ENCODE measurements at regions not wholly inside any gene's neighbourhood (a gene's known extent, or its start where the extent isn't known, plus 50 kb on each side); places are given as distances from the start of the nearest gene placed in this dataset.

DNA sequence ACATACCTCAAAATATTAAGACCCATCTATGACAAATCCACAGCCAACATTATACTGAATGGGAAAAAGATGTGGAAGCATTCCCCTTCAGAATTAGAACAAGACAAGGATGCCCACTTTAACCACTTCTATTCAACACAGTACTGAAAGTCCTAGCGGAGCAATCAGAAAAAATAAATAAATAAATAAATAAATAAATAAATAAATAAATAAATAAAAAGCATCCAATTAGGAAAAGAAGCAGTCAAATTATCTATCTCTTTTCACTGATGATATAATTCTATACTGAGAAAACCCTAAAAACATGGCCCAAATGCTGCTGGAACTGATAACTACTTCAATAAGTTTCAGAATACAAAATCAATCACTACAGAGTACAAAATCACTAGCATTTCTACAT lies 67.5 kb downstream of the PRR32 start:
- FAIRE-seq, result peak; percentile 87

DNA sequence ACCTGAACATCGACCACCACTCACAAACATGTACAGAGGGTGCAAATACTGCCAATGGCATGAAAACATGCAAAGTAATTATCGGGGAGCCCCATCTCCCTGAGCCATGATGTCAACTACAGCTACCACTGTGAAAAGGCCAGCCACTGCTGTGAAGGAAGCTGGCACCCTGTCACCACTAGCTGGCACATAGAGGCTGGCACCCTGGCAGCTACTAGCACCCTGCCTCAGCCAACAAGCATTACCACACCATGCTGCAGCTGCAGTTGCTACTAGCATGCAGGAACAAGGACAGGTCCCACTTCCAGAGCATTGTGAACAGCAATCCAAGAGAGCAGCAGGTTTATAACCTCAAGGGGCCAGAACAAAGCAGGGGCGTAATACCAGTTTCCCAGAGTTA lies 81.4 kb downstream of the PRR32 start:
- FAIRE-seq, result no peak

DNA sequence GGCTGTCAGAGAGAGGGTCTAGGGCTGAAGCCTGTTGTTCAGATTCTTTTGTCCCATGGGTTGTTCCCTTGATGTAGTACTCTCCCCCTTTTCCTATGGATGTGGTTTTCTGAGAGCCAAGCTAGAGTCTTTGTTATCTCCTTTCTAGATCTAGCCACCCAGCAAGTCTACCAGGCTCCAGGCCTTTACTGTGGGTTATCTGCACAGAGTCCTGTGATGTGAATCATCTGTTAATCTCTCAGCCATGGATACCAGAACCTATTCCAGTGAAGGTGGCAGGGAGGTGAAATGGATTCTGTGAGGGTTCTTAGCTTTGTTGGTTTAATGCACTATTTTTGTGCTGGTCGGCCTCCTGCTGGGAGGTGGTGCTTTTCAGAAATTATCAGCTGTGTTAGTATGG lies 109.5 kb downstream of the PRR32 start:
- no peak for FAIRE-seq

DNA sequence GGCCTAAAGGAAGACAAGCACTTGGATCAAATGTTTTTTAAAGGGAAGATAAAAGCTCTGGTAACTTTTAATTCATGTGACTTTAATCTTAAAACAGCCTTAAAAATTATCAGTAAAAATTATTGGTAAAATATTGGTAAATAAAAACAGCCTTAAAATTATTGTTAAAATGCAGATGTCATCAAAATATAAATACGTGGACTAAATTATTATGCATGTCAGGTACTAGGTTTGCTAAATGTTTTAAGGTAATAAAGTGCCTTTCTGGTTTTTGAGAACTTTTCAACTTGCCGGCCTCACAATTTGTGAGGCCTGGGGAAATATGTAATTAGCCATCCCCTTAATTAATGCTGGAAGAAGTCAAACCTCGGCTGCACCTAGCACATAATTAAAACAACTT lies 147.7 kb downstream of the PRR32 start:
- peak; percentile 95 for FAIRE-seq

DNA sequence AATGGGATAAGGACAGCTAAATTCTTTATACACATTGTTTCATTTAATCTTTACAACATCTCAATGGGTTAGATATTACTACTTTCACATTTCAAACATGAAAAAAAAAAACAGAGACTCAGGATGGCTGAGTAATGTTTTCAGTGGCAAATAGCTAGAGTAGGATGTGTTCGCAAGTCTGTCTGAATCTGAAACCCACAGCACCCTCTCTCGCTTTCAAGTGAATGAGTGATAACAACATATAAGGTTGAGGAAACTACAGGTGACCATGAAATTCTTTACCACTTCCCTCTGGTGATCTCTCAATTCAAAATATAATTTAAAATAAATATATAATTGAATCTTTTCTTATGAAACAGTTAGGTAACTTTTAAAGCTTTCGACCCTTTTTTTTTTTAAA lies 162.6 kb downstream of the PRR32 start:
- no peak for FAIRE-seq

DNA sequence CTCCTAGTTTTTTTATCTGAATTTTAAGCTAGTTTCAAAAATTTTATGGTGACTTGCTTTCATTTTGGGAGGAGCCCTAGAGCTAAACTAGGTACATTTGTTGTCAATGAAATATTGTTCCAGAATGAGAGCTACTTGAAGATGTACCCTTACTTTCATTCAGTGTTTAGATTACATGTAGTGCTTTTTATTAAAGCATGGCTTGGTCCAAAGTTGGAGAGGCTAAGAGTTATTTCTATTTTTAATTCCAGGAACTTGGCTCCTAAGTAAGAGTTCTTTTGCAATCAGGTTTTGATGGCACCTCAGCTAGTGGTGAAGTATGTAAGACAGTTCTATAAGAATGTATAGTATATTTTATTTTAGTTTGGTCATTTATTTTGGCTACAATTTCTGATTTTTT lies 165.5 kb downstream of the PRR32 start:
- peak; percentile 18 for FAIRE-seq

DNA sequence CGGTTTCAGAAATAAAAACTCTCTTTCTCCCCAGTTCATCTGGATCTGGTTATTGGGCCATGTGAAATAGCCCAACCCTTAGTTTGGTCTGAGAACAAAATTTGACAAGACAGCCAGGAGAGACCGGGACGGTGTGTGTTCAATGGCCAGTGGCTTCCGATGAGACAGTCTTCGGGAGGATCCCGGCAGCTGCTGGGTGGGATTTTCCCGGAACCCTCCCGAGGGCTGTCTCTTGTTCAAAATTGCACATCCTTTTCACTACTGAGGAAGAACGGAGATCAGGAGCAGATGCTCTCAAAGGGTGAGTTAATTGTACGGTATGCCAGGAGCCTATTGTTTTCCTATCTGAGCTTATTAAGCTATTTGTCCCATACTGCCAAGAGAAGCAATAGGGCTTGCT lies 166.5 kb downstream of the PRR32 start:
- FAIRE-seq, result no peak

DNA sequence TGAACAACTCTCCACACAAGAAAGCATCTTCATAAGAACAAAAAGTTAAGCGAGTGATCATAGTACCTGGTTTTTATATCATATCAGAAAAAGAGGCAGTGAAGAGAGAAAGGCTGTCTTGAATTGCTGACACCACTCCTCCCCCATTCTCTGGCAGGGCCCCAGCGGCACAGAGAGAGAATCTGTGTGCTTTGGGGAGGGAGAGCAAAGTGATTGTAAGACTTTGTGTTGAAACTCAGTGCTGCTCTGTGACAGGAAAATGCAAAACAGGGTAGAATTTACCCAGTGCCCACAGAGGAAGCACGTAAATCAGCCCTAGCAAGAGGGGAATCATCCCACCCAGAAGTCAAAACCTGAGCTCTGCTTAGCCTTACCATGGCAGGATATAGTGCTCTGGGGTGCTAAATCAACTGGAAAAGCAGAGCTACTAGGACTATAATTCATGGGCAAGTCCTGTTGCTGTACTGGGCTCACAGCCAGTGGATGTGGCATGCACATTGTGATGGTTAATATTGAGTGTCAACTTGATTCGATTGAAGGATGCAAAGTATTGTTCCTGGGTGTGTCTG lies 174.6 kb downstream of the PRR32 start:
- FAIRE-seq, result no peak

DNA sequence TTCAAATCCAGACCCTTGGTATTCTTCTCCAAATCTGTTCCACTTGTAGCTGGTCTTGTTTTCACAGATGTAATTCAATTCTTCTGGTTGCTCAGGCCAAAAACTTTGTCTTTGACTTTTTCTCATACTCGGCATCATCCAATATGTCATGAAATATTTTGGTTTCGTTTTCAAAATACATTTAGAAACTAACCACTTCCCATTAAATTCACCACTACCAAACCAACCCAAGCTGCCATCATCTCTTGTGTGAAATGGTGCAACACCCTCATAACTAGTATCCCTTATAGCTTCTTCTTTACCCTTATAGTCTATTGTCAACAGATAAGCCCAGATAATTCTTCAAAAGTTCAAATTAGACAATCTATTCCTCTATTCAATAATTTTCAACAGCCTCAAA lies 192.1 kb downstream of the PRR32 start:
- FAIRE-seq, result no peak

DNA sequence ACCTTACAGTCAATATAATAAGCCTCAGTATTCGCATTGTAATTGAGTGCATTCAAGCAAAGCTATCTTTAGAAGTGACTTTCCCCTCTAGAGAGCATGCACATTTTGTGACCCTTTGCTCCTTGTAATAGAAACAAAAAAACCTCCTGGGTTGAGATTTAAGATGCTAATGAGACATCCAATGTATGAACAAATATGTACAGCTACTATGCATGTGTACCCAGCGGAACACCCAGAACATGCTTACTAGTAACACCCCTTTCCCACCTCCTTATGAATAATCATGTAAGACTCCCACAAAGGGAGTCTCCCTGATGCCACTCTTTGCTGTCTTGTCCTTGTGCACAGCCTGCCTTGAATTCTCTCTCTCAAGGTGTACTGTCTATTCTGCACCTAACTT lies 205.5 kb downstream of the PRR32 start:
- no peak for FAIRE-seq

DNA sequence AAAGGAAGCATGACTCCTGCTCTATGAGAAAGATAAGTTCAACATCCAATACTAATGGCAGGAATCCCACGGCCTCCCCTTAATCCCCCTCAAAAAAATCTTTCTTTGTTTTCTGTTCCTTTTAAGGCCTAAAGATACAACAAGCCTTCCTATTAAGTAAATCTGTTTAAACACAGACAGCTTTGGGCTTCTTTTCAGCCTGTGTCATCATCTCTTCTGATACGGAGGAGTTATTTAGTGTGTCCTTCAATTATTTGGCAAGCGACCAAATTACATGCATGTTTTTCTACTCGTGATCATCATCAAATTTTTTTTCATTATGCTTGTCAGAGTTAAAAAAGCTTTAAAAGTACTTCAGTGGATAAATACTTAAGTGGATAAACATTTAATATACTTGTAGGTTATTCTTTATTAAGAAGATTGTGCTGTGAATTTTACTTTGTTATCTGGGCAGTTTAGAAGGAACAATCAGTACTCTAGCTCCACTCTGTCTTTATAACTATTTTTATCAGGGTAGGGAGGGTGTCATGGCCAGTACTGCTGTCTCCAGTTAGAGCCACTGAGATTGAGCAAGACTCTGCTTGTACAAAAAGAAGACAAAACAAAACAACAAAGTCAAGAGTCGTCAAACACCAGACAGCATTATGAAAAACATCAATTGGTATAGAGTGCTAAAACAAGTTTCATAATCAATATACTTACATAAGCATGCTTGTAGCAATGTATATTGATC lies 210.7 kb downstream of the PRR32 start:
- peak; percentile 36 for FAIRE-seq

DNA sequence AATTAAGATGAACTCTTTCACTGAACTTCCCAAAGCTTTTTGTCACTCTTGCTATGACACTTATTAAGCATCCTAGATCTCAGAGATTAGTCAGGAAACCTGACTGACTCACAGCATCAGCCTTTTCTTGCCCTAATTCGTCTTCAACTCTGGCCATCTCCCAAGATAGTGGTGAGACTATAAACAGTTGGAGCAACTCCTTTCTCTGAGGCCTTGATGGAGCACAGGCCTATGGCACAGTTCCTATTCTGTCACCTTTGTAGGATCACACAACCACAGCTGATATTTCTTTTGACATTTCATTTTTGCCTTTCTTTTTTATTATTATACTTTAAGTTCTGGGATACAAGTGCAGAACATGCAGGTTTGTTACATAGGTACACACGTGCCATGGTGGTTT lies 217.6 kb downstream of the PRR32 start:
- no peak for FAIRE-seq

DNA sequence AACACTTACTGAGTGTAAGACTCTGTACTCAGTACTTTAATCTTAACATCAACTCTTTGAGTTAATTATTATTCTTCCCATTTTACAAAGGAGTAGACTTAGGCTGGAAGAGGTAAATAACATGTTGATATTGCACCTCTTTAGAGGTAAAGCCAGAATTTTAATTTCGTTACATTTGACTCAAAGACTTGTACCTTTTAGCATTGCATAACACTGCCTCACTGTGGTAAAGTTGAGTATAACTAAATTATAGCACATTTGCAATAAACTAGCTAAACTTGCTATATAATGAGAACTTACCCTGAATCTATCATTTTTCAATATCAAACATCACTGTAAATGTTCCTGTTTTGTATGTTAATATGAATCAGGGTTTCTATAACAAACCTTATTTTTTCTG lies 218.5 kb downstream of the PRR32 start:
- FAIRE-seq, result no peak

DNA sequence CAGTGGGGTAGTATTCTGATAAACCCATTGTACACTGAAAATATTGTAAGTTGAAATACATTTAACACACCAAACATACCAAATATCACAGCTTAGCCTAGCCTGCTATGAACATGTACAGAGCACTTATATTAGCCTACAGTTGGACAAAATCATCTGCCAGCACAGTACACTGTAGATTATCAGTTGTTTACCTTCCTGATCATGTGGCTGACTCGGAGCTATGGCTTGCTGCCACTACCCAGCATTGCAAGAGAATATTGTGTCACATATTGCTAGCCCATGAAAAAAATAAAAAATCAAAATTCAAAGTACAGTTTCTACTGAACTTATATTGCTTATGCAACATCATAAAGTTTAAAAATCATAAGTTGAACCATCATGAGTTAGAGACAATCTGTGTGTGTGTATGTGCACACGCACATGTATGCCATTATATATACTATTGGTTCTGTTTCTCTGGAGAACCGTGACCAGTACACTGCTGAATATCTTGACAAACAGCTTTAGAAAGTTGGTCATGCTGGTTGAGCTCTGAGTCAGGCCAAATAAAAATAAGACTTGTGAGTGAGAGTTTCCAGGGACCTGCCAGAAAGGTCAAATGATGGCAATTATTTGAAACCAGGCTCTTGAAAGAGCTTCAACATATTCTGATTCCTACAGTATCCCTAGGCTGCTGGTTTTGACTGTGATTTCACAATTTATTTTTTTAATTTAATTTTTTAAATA lies 238.5 kb downstream of the PRR32 start:
- FAIRE-seq, result no peak

DNA sequence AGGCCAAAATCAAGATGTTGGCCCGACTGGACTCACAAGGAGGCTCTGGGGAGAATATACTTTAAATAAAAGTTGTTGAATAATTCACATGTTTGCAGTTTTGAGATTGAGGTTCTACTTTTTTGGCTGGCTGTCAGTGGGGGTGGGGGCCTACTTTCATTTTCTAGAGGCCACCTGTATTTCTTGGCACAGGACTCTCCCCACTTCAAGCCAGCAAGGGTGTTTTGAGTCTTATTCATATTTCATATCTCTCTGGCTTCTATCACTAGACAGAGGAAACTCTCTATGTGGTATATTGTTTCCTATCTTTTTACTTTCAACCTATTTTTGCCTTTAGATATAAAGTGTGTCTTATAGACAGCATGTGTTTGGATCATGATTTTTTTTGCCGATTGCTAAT lies 266.4 kb downstream of the PRR32 start:
- no peak for FAIRE-seq

DNA sequence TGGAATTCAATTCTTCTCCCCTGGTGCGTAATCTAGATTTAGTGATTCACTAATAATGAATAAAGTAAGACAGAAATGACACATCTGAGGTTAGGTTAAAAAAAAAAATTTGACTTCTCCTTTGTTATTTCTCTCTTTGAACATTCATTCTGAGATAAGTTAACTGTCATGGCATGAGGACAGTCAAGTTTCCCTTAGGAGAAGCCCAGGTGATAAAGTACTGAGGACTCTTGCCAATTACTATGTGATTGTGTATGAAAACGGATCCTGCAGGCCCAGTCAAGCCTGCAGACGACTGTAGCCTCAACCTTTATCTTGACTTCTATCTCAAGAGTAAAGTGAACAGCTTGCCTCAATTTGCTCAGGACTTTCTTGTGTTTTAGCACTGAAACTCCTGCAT lies 293.2 kb downstream of the PRR32 start:
- no peak for FAIRE-seq

DNA sequence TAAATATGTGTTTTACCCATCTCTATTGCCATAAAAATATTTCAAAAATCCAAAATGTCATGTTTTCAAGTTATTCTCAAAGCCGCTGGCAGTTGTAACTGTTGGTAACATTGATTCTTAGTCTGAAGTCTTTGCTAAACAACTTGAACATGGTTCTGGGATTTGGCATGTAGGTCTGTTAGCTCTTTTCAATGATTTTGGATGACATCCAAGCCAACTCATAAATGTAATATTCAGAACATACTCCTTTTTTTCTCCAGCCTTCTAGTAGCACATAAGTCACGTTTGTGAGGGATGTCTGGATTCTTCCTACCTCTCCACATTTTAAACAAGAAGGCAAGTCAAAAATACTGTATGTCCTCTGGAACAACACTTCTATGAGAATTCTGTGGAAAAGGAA lies 305.3 kb downstream of the PRR32 start:
- no peak for FAIRE-seq

DNA sequence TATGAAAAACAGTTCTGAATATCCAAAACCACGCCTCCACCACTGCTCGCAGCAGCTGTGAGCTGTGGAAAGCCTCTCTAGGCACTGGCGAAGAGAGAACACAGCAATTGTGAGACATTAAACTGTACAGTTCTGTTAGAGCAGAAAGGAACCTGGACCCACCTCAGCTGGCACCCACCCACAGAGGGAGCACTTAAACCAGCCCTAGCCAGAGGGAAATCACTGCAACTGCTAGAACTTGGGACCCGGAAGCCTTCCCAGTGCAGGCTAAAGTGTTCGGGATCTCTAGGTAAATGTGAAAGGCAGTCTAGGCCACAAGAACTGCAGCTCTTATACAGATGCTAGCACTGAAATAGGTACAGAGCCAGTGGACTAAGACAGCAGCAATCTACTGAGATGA lies 308.8 kb downstream of the PRR32 start:
- FAIRE-seq, result no peak

DNA sequence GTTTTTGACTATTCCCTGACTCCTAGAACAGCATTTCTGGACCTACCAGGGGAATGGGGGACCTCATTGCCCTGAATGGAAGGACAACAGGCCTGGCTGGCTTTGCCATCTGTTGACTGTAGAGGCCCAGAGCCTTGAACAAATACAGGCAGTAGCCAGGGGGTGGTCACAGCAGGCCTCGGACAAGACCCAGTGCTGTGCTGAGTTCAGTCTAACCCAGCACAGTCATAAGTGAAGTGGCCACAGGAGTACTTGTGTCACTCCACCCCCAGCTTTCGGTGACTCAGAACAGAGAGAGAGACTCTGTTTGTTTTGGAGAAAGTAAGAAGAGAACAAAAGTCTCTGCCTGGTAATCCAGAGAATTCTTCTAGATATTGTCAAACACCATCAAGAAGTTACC lies 310.0 kb downstream of the PRR32 start:
- no peak for FAIRE-seq

DNA sequence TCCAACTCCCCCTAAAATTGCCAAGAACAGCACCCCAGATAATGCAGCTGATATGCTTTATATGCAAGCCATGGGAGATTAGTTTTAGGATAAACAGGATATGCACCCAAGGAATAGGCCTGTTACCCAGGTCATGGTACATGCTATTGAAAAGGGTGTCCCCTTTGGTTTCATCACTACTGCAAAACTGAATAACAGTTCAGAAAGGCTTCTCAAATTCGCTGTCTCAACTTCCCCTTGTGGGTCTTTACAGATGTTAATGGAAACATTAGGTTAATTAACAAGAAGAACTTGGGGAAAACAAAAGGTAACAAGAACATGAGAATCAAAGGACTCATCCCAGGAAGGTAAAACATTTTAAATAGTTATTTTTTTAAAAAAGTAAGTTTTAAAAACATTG lies 318.7 kb downstream of the PRR32 start:
- FAIRE-seq, result no peak

DNA sequence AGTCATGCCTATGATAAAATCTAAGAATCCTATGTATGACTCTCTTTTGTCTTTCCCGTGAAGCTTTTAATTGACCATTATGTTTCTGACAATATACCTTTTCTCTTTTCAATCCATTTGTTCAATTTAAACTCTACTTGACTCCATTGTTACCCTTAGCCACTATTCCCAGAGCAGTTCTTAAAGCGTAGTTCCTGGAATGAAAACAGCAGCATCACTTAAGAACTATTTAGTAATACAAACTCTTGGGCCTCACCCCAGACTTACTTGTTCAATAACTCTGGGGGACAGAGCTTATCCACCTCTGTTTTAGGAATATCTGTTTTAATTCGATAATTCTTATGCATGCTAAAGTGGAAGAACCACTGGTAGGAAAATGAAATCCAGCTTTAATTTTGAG lies 358.4 kb downstream of the PRR32 start:
- FAIRE-seq, result no peak

DNA sequence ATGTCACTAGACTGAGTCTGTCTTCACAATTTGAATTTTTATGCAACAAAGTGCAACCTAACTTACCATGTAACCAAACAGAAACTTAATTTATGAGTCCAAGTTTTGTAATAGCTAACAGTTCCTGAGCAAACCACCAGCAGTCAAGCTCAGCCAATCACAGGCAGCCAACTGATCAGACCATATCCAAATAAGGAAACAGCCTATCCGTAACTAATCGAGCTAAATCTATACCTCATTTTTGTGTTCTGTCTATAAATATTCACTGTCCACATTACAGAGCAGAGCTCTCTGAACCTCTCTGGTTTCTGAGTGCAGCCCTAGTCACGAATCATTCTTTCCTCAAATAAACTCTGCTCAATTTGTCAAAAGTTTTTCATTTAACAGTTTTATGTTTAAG lies 367.6 kb downstream of the PRR32 start:
- FAIRE-seq, result no peak

DNA sequence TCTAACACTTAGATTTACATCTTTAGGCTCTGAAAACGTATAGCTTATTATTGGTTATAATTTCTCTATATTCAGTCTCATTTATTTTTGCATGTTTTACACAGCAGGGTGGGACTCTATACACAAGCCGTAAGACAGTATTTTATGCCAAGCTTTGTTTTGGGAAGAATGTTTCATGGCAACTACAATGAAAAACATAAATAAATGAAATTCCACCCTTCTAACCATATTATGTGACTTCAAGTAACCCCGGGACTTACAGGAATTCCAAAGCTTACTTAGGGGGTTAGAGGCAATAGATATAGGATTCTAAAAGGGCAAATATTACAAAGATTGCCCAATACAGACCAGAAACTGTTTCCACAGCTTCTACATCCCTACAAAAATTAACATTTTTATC lies 370.9 kb downstream of the PRR32 start:
- FAIRE-seq, result no peak

DNA sequence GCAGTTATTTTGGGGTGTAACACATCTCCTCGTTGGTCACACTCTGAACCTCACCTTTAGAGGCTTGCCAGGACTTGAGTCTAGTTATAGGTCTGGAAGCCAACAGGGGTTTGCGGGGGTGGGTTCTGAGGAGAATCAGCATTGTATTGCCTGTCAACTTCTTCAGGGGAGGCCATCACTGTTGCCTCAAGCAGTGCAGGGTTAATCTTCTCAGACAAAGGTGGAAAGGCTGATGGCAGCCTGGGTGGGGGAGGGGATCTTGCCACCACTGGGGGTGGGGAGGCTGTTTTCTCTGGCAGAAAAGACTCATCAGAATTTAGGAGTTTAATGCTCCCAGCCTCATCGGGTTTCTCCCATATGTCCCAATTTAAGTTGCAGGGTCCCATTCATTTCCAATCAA lies 387.8 kb downstream of the PRR32 start:
- no peak for FAIRE-seq
